IMR-90 (cell line): ENCODE measurements at regions not wholly inside any gene's neighbourhood (a gene's known extent, or its start where the extent isn't known, plus 50 kb on each side); places are given as distances from the start of the nearest gene placed in this dataset.

Experiments used
- ATAC-seq: fragments of 200-7000 bp; cut with Tn5 transposase; 2 replicates; pipeline ENCODE4 v1.9.1; 2020; ENCODE audit warnings: low read depth, mild to moderate bottlenecking, moderate library complexity
- BruUV-seq: library from RNA; stranded (reverse); fragments of 400-500 nt; replicated peaks from 2 replicates; lab custom pipeline; 2021; lab: Mats Ljungman, UMichigan
- CTCF ChIA-PET: fragments of 300-600 bp; formaldehyde crosslinking; extraction: SDS; loops from one replicate; lab custom pipeline; 2021; ENCODE audit warnings: antibody characterized with exemption; lab: Yijun Ruan, JAX
- POLR2A ChIA-PET: fragments of 300-600 bp; sonication (Branson Sonifier 250); formaldehyde crosslinking; loops from one replicate; lab custom pipeline; 2022; ENCODE audit warnings: antibody characterized with exemption; ENCODE audit not compliant: unreplicated experiment; lab: Charles Lee
- DNase-seq: peaks from one replicate; pipeline ENCODE4 v3.0.0; 2013
- H2AFZ ChIP-seq: replicated peaks from 2 replicates; pipeline ENCODE3; 2013; ENCODE audit warnings: low read length, mild to moderate bottlenecking; ENCODE audit not compliant: poor library complexity
- H2AK5ac ChIP-seq: 2 replicates; pipeline ENCODE4 v1.6.1; 2013; ENCODE audit warnings: low read depth, low read length, inconsistent platforms
- H2AK9ac ChIP-seq: replicated peaks from 2 replicates; pipeline ENCODE3; 2013; ENCODE audit warnings: mild to moderate bottlenecking, low read depth, low read length, moderate library complexity; ENCODE audit not compliant: poor library complexity
- H2BK120ac ChIP-seq: 2 replicates; pipeline ENCODE4 v1.6.1; 2013; ENCODE audit warnings: low read depth, low read length, inconsistent platforms
- H2BK15ac ChIP-seq: 3 replicates; pipeline ENCODE4 v1.6.1; 2013; ENCODE audit warnings: low read depth, low read length, inconsistent platforms
- H2BK20ac ChIP-seq: 2 replicates; pipeline ENCODE4 v1.6.1; 2013; ENCODE audit warnings: low read depth, mild to moderate bottlenecking, inconsistent platforms, low read length, moderate library complexity
- H2BK5ac ChIP-seq: 2 replicates; pipeline ENCODE4 v1.6.1; 2013; ENCODE audit warnings: mild to moderate bottlenecking, low read depth, low read length, inconsistent platforms; ENCODE audit not compliant: poor library complexity, severe bottlenecking
- H3K14ac ChIP-seq: replicated peaks from 2 replicates; pipeline ENCODE4 v1.6.1; 2013; ENCODE audit warnings: low read depth, low read length, inconsistent platforms
- H3K18ac ChIP-seq: 2 replicates; pipeline ENCODE4 v1.6.1; 2013; ENCODE audit warnings: low read depth, low read length, control low read depth
- H3K23ac ChIP-seq: 2 replicates; pipeline ENCODE4 v1.6.1; 2013; ENCODE audit warnings: low read depth, low read length, inconsistent platforms
- H3K27ac ChIP-seq: 2 replicates; pipeline ENCODE4 v1.5.1; 2013; ENCODE audit warnings: mild to moderate bottlenecking, control low read depth, low read length; ENCODE audit not compliant: insufficient read depth
- H3K27me3 ChIP-seq: 2 replicates; pipeline ENCODE4 v1.6.1; 2013; ENCODE audit warnings: low read length; ENCODE audit not compliant: control insufficient read depth, insufficient read depth
- H3K36me3 ChIP-seq: 2 replicates; pipeline ENCODE4 v1.6.1; 2013; ENCODE audit warnings: low read length, mixed read lengths; ENCODE audit not compliant: control insufficient read depth, insufficient read depth
- H3K4ac ChIP-seq: 2 replicates; pipeline ENCODE4 v1.6.1; 2013; ENCODE audit warnings: low read depth, low read length, inconsistent platforms
- H3K4me1 ChIP-seq: 2 replicates; pipeline ENCODE4 v1.6.1; 2013; ENCODE audit warnings: low read length, mixed read lengths; ENCODE audit not compliant: control insufficient read depth, insufficient read depth
- H3K4me2 ChIP-seq: 2 replicates; pipeline ENCODE4 v1.6.1; 2013; ENCODE audit warnings: low read depth, mild to moderate bottlenecking, control low read depth, low read length, moderate library complexity
- H3K4me3 ChIP-seq: 2 replicates; pipeline ENCODE4 v1.5.1; 2013; ENCODE audit warnings: low read depth, mild to moderate bottlenecking, control low read depth, low read length, moderate library complexity; ENCODE audit not compliant: insufficient read depth
- H3K56ac ChIP-seq: 2 replicates; pipeline ENCODE4 v1.6.1; 2013; ENCODE audit warnings: low read length, inconsistent platforms; ENCODE audit not compliant: insufficient read depth; ENCODE audit errors: extremely low read depth
- H3K79me1 ChIP-seq, 2 experiments: 2 replicates each; pipeline ENCODE4 v1.6.1; 2013; ENCODE audit warnings: low read length in 2 of 2, inconsistent platforms in 1 of 2, low read depth in 1 of 2
- H3K9ac ChIP-seq: 2 replicates; pipeline ENCODE4 v1.6.1; 2013; ENCODE audit warnings: low read depth, low read length, control low read depth
- H3K9me1 ChIP-seq: 2 replicates; pipeline ENCODE4 v1.6.1; 2013; ENCODE audit warnings: low read length, inconsistent platforms; ENCODE audit not compliant: insufficient read depth
- H3K9me3 ChIP-seq: 2 replicates; pipeline ENCODE4 v1.6.1; 2013; ENCODE audit warnings: low read length; ENCODE audit not compliant: control insufficient read depth, insufficient read depth
- H4K20me1 ChIP-seq: 2 replicates; pipeline ENCODE4 v1.6.1; 2013; ENCODE audit warnings: low read length, inconsistent platforms; ENCODE audit not compliant: insufficient read depth
- H4K5ac ChIP-seq: 2 replicates; pipeline ENCODE4 v1.6.1; 2013; ENCODE audit warnings: mild to moderate bottlenecking, low read depth, low read length, control low read depth
- H4K8ac ChIP-seq, 2 experiments: 2 replicates each; pipeline ENCODE4 v1.6.1; 2013; ENCODE audit warnings: low read depth in 2 of 2, low read length in 2 of 2, control low read depth in 1 of 2, inconsistent platforms in 1 of 2
- H4K91ac ChIP-seq: 2 replicates; pipeline ENCODE4 v1.6.1; 2013; ENCODE audit warnings: low read depth, low read length, inconsistent platforms; ENCODE audit not compliant: insufficient read depth
- SMC3 ChIP-seq: fragments of 150-350 bp; IDR thresholded peaks from 2 replicates; pipeline ENCODE4 v1.6.1; 2016; ENCODE audit warnings: low read depth, mild to moderate bottlenecking, antibody characterized with exemption, low read length, moderate library complexity
- dilution Hi-C: fragments of 300-500 bp; cut with HindIII; formaldehyde crosslinking; loops from one replicate; pipeline ENCODE4 v1.14.3; 2018; ENCODE audit warnings: low sequenced_read_pairs; ENCODE audit not compliant: unreplicated experiment
- in situ Hi-C: fragments of 300-500 bp; cut with MboI; formaldehyde crosslinking; loops from 3 replicates; pipeline ENCODE4 v1.14.3; 2019; ENCODE audit warnings: low sequenced_read_pairs, inconsistent platforms, mixed read lengths
- intact Hi-C: fragments of 100-400 bp; cut with micrococcal nuclease; formaldehyde crosslinking; loops from 2 replicates; pipeline ENCODE4 v1.10.0; 2022

- H2BK15ac ChIP-seq, result no peak overlapping the region
- peaks cover 2% of the 10 kb centered on the region; the same call in 1 of the 2 replicates for H3K9me3 ChIP-seq
- no peak overlapping the region for H4K8ac ChIP-seq
- H3K18ac ChIP-seq, result no peak overlapping the region
- H2AK5ac ChIP-seq, result no peak overlapping the region
- H3K4me1 ChIP-seq, result no peaks in the 10 kb centered on the region
- no peaks in the 10 kb centered on the region for H3K9me1 ChIP-seq
- ChIA-PET POLR2A (no interaction called here), CTCF (no interaction called here)
- dilution Hi-C loops (no loop called here), in situ Hi-C loops (no loop called here), intact Hi-C loops (no loop called here)
- H3K4me2 ChIP-seq, result no peak overlapping the region
- no peak overlapping the region for H3K9ac ChIP-seq
- H3K56ac ChIP-seq, result no peak overlapping the region
- TF ChIP-seq SMC3, result no peak
- H2BK5ac ChIP-seq, result no peak overlapping the region
- H3K4me3 ChIP-seq, result no peak overlapping the region
- H2AFZ ChIP-seq, result no peak overlapping the region
- H3K79me1 ChIP-seq, result no peaks in the 10 kb centered on the region
- BruUV-seq, result no TSS peak
- no peak overlapping the region for H4K5ac ChIP-seq
- ATAC-seq, result peak; percentile 24; the same call in 1 of the 2 replicates
- H3K23ac ChIP-seq, result no peak overlapping the region
- H3K27ac ChIP-seq, result no peak overlapping the region
- H2AK9ac ChIP-seq, result no peak overlapping the region
- no peaks in the 10 kb centered on the region for H4K20me1 ChIP-seq
- H4K91ac ChIP-seq, result no peak overlapping the region
- H3K27me3 ChIP-seq, result no peaks in the 10 kb centered on the region
- no peaks in the 10 kb centered on the region for H3K36me3 ChIP-seq
- H3K14ac ChIP-seq, result no peak overlapping the region
- H2BK20ac ChIP-seq, result no peak overlapping the region
- H2BK120ac ChIP-seq, result no peak overlapping the region
- peak; percentile 33 for DNase-seq
- no peak overlapping the region for H3K4ac ChIP-seq
Observed at GRCh38 chrX:26581091-26581490, 365.1 kb downstream of the MAGEB5 start.
